HG03442 (cell line): ENCODE measurements at regions not wholly inside any gene's neighbourhood (a gene's known extent, or its start where the extent isn't known, plus 50 kb on each side); places are given as distances from the start of the nearest gene placed in this dataset.
A peak's percentile ranks its signal among the peaks of the same experiment; 100 is the strongest.

Experiments used
- ATAC-seq: cut with Tn5 transposase; IDR thresholded peaks from one replicate; pipeline ENCODE4 v1.9.1; 2021; ENCODE audit warnings: mild to moderate bottlenecking, moderate library complexity; ENCODE audit not compliant: unreplicated experiment

DNA sequence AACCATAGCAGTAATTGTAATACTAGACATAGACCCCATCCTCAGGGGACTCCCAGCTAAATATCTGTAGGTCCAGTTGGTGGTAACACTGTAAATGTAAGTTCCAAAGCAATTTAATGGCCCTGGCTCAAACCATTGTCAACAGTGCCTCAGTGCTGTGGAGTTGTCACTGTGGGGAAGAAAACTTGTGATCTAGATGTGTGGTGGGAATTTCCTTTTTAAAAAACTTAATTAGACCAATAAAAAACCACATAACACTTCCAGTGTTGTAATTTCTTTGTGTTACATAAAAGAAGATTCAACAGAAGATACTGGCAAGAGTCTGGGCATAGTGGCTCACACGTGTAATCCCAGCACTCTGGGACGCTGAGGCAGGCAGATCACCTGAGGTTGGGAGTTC is 138.6 kb upstream of the UMPS start:
- no peak for ATAC-seq

- ATAC-seq, result peak; percentile 83
Observed at GRCh38 chr3:124592658-124593441, 137.4 kb upstream of the UMPS start.

DNA sequence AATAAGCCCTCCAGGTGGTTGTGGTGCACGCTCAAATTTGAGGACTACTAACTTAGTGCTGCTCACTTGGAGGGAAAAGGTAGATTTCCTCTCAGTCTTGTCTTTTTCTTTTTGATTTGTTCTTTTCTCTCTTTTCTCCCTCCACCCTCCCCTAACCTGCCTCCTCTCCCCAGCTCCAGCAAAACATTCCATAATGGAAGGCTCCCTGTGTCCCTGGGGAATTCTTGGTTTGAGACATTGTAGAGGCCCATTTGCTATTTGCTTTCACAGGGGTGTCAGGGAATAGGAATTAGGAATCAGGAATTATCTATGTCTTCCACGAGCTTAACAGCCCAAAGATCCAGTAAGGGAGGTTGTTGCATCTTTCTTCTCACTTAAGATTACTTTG is 136.8 kb upstream of the UMPS start:
- ATAC-seq, result no peak

GRCh38 chr3:124594581-124594980 is 135.7 kb upstream of the UMPS start:
- no peak for ATAC-seq

GRCh38 chr3:124597273-124597672 is 133.0 kb upstream of the UMPS start:
- no peak for ATAC-seq

- no peak for ATAC-seq
Observed at GRCh38 chr3:124597979-124598378, 132.3 kb upstream of the UMPS start.

- no peak for ATAC-seq
Observed at GRCh38 chr3:124599147-124599765, 131.0 kb upstream of the UMPS start.

GRCh38 chr3:124599779-124600693 is 130.2 kb upstream of the UMPS start:
- ATAC-seq, result no peak

GRCh38 chr3:124600765-124601164 is 129.5 kb upstream of the UMPS start:
- ATAC-seq, result no peak

- no peak for ATAC-seq
Observed at GRCh38 chr3:124601190-124601589, 129.1 kb upstream of the UMPS start.

GRCh38 chr3:124602980-124603627 is 127.1 kb upstream of the UMPS start:
- no peak for ATAC-seq

- no peak for ATAC-seq
Observed at GRCh38 chr3:124605781-124606579, 124.3 kb upstream of the UMPS start.

GRCh38 chr3:124607163-124607562 is 123.1 kb upstream of the UMPS start:
- no peak for ATAC-seq

GRCh38 chr3:124609402-124609801 is 120.8 kb upstream of the UMPS start:
- no peak for ATAC-seq

DNA sequence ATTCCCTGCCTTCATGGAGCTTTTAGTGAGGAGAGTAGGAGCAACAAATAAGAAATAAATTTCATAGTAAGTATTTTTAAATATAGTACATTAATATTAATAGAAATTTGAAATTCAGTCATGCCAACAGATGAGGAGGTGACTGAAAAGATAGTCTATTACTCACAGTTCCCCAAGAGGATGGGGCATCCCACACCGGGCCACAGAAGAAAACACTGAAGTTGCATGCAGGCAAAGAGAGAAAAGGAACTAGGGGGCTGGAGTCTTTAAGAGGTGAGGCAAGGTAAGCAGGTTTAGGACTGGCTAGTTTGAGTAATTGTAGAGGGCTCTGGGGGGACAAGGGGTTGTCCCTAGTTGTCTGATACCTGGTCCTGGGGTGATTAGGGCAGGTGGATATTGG is 120.1 kb upstream of the UMPS start:
- no peak for ATAC-seq

DNA sequence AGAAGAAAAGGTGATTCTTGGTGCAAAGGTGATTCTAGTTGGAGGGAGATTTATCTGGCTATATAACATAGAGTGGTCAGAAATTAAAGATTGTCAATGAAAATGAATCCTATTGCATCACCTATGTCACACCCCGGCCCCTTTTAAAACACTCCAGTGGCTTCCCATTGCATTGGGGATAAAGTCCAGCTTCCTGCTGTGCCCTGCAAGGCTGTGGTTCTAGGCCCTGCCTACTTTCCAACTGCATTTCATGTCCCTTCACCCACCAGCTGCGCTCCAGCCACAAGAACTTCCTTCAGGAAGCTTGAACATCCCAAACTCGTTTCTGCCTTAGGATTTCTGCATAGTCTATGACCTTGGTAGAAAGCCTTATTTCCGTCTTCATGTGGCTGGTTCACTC is 118.7 kb upstream of the UMPS start:
- ATAC-seq, result no peak

- ATAC-seq, result no peak
Observed at GRCh38 chr3:124615896-124616543, 114.2 kb upstream of the UMPS start.

- no peak for ATAC-seq
Observed at GRCh38 chr3:124617177-124617576, 113.1 kb upstream of the UMPS start.

GRCh38 chr3:124619887-124620599 is 110.2 kb upstream of the UMPS start:
- ATAC-seq, result peak; percentile 7
